ENCODE measurements at regions not wholly inside any gene's neighbourhood (a gene's known extent, or its start where the extent isn't known, plus 50 kb on each side); places are given as distances from the start of the nearest gene placed in this dataset.

DNA sequence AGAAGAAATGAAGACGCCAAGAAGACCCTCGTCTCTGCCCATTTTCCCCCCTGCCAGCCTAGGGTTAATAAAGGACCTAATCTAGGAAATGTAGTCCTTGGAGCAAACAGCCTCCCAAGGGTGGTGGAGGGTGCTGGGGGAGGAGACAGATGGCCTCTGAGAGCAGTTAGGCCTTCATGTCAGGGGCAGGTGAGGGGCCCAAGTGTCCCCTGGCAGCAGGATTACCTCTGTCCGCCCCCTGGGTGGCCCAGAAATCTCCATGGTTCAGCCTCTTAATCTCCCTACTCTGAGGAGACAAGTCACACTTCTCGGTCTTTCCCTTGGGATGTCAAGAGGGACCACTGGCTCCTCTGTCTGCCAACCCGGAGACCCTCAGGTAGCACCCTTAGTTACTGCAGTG is 365.4 kb upstream of the TNRC6C start (continued):
- TF ChIP-seq TAF7 (optimal IDR thresholded peaks at IDR 0.05; ENCODE audit: borderline replicate concordance, low read depth, low read length) = no peak
- no peak for TF ChIP-seq CBX5 (IDR thresholded peaks at IDR 0.05; ENCODE audit: low read depth, low read length)
- TF ChIP-seq RNF2 (IDR thresholded peaks at IDR 0.05; ENCODE audit: borderline replicate concordance, low read depth, low read length, missing control alignments, poor library complexity, severe bottlenecking) = no peak
- no peak for TF ChIP-seq CTCF (IDR thresholded peaks at IDR 0.05; ENCODE audit: control extremely low read depth in 1 of 3, insufficient read depth in 1 of 3, low read depth in 1 of 3, low read length in 3 of 3)
- TF ChIP-seq, protein P1, sequence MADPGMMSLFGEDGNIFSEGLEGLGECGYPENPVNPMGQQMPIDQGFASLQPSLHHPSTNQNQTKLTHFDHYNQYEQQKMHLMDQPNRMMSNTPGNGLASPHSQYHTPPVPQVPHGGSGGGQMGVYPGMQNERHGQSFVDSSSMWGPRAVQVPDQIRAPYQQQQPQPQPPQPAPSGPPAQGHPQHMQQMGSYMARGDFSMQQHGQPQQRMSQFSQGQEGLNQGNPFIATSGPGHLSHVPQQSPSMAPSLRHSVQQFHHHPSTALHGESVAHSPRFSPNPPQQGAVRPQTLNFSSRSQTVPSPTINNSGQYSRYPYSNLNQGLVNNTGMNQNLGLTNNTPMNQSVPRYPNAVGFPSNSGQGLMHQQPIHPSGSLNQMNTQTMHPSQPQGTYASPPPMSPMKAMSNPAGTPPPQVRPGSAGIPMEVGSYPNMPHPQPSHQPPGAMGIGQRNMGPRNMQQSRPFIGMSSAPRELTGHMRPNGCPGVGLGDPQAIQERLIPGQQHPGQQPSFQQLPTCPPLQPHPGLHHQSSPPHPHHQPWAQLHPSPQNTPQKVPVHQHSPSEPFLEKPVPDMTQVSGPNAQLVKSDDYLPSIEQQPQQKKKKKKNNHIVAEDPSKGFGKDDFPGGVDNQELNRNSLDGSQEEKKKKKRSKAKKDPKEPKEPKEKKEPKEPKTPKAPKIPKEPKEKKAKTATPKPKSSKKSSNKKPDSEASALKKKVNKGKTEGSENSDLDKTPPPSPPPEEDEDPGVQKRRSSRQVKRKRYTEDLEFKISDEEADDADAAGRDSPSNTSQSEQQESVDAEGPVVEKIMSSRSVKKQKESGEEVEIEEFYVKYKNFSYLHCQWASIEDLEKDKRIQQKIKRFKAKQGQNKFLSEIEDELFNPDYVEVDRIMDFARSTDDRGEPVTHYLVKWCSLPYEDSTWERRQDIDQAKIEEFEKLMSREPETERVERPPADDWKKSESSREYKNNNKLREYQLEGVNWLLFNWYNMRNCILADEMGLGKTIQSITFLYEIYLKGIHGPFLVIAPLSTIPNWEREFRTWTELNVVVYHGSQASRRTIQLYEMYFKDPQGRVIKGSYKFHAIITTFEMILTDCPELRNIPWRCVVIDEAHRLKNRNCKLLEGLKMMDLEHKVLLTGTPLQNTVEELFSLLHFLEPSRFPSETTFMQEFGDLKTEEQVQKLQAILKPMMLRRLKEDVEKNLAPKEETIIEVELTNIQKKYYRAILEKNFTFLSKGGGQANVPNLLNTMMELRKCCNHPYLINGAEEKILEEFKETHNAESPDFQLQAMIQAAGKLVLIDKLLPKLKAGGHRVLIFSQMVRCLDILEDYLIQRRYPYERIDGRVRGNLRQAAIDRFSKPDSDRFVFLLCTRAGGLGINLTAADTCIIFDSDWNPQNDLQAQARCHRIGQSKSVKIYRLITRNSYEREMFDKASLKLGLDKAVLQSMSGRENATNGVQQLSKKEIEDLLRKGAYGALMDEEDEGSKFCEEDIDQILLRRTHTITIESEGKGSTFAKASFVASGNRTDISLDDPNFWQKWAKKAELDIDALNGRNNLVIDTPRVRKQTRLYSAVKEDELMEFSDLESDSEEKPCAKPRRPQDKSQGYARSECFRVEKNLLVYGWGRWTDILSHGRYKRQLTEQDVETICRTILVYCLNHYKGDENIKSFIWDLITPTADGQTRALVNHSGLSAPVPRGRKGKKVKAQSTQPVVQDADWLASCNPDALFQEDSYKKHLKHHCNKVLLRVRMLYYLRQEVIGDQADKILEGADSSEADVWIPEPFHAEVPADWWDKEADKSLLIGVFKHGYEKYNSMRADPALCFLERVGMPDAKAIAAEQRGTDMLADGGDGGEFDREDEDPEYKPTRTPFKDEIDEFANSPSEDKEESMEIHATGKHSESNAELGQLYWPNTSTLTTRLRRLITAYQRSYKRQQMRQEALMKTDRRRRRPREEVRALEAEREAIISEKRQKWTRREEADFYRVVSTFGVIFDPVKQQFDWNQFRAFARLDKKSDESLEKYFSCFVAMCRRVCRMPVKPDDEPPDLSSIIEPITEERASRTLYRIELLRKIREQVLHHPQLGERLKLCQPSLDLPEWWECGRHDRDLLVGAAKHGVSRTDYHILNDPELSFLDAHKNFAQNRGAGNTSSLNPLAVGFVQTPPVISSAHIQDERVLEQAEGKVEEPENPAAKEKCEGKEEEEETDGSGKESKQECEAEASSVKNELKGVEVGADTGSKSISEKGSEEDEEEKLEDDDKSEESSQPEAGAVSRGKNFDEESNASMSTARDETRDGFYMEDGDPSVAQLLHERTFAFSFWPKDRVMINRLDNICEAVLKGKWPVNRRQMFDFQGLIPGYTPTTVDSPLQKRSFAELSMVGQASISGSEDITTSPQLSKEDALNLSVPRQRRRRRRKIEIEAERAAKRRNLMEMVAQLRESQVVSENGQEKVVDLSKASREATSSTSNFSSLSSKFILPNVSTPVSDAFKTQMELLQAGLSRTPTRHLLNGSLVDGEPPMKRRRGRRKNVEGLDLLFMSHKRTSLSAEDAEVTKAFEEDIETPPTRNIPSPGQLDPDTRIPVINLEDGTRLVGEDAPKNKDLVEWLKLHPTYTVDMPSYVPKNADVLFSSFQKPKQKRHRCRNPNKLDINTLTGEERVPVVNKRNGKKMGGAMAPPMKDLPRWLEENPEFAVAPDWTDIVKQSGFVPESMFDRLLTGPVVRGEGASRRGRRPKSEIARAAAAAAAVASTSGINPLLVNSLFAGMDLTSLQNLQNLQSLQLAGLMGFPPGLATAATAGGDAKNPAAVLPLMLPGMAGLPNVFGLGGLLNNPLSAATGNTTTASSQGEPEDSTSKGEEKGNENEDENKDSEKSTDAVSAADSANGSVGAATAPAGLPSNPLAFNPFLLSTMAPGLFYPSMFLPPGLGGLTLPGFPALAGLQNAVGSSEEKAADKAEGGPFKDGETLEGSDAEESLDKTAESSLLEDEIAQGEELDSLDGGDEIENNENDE (IDR thresholded peaks at IDR 0.05; ENCODE audit: insufficient replicate concordance, low read length) = no peak
- no peak for TF ChIP-seq CREB1 (IDR thresholded peaks at IDR 0.05)
